ENCODE measurements at regions not wholly inside any gene's neighbourhood (a gene's known extent, or its start where the extent isn't known, plus 50 kb on each side); places are given as distances from the start of the nearest gene placed in this dataset.

GRCh38 chr2:8016688-8017087 is 665.2 kb upstream of the ID2 start:
- H3K27me3 ChIP-seq (ENCODE audit: control insufficient read depth in 2 of 2, insufficient read depth in 2 of 2, low read length in 2 of 2) = no peaks in the 10 kb centered on the region
- H3K4me3 ChIP-seq (replicated peaks in 1 of 3; ENCODE audit: low read depth in 2 of 3, low read length in 3 of 3) = no peak overlapping the region
- no peaks in the 10 kb centered on the region for H3K4me1 ChIP-seq (ENCODE audit: control insufficient read depth in 1 of 2, insufficient read depth in 2 of 2, low read length in 2 of 2)
- Mint-ChIP-seq H3K4me1 (no peaks in the 10 kb centered on the region), H3K9me3 (peaks cover 0 to 6% (median 0%) of the 10 kb centered on the region in 7 donors), H3K36me3 (no peaks in the 10 kb centered on the region), H3K4me3 (no peak overlapping the region), H3K27ac (no peak overlapping the region), H3K27me3 (ENCODE audit: low read depth in 3 of 3) (peaks cover 0 to 3% (median 1%) of the 10 kb centered on the region in 3 donors)
- H3K4me2 ChIP-seq (replicated peaks; ENCODE audit: extremely low read depth, low read length, poor library complexity, severe bottlenecking) = no peak overlapping the region
- no peak overlapping the region for H3K9ac ChIP-seq (ENCODE audit: insufficient read depth, low read length, poor library complexity, severe bottlenecking)
- no peaks in the 10 kb centered on the region for H3K79me2 ChIP-seq (ENCODE audit: insufficient read depth, low read length)
- no peak overlapping the region for H2AFZ ChIP-seq (ENCODE audit: insufficient read depth, low read depth, low read length, poor library complexity, severe bottlenecking)
- no peak overlapping the region for H3K27ac ChIP-seq (ENCODE audit: low read depth in 1 of 2, low read length in 2 of 2)
- H3K36me3 ChIP-seq (replicated peaks in 1 of 2; ENCODE audit: control insufficient read depth in 1 of 2, insufficient read depth in 2 of 2, low read length in 2 of 2) = no peaks in the 10 kb centered on the region
- intact Hi-C loops (cut with micrococcal nuclease) = no loop called here
- DNase-seq = no peak
- TF ChIP-seq CTCF (IDR thresholded peaks at IDR 0.05) = no peak
- H4K20me1 ChIP-seq (ENCODE audit: insufficient read depth, low read length) = no peaks in the 10 kb centered on the region
- H3K9me3 ChIP-seq (replicated peaks in 1 of 2; ENCODE audit: control insufficient read depth in 1 of 2, insufficient read depth in 1 of 2, low read length in 2 of 2) = no peaks in the 10 kb centered on the region
- WGBS (ENCODE audit: insufficient coverage) = 100% methylated on average over 1 of the region's 4 CpGs

- no peaks in the 10 kb centered on the region for H3K36me3 Mint-ChIP-seq
- Histone ChIP-seq H2AFZ (ENCODE audit: insufficient read depth, low read depth, low read length, poor library complexity, severe bottlenecking) (no peak overlapping the region), H4K20me1 (ENCODE audit: insufficient read depth, low read length) (no peaks in the 10 kb centered on the region), H3K9me3 (replicated peaks in 1 of 2; ENCODE audit: control insufficient read depth in 1 of 2, insufficient read depth in 1 of 2, low read length in 2 of 2) (no peaks in the 10 kb centered on the region), H3K4me2 (replicated peaks; ENCODE audit: extremely low read depth, low read length, poor library complexity, severe bottlenecking) (no peak overlapping the region), H3K79me2 (ENCODE audit: insufficient read depth, low read length) (no peaks in the 10 kb centered on the region), H3K4me1 (ENCODE audit: control insufficient read depth in 1 of 2, insufficient read depth in 2 of 2, low read length in 2 of 2) (peaks cover 11 to 13% of the 10 kb centered on the region in 2 donors), H3K36me3 (replicated peaks in 1 of 2; ENCODE audit: control insufficient read depth in 1 of 2, insufficient read depth in 2 of 2, low read length in 2 of 2) (no peaks in the 10 kb centered on the region), H3K27me3 (ENCODE audit: control insufficient read depth in 2 of 2, insufficient read depth in 2 of 2, low read length in 2 of 2) (no peaks in the 10 kb centered on the region), H3K4me3 (replicated peaks in 1 of 3; ENCODE audit: low read depth in 2 of 3, low read length in 3 of 3) (no peak overlapping the region), H3K27ac (ENCODE audit: low read depth in 1 of 2, low read length in 2 of 2) (no peak overlapping the region), H3K9ac (ENCODE audit: insufficient read depth, low read length, poor library complexity, severe bottlenecking) (no peak overlapping the region)
- peaks cover 0 to 3% (median 1%) of the 10 kb centered on the region in 3 donors for H3K27me3 Mint-ChIP-seq (ENCODE audit: low read depth in 3 of 3)
- intact Hi-C loops (cut with micrococcal nuclease) = no loop called here
- no peak for DNase-seq
- no peak overlapping the region for H3K27ac Mint-ChIP-seq
- peaks cover 0 to 8% (median 3%) of the 10 kb centered on the region in 7 donors for H3K9me3 Mint-ChIP-seq
- peaks cover 11% of the 10 kb centered on the region for H3K4me1 Mint-ChIP-seq
- no peak for TF ChIP-seq CTCF (IDR thresholded peaks at IDR 0.05)
- 100% methylated on average over 8 of the region's 8 CpGs for WGBS (ENCODE audit: insufficient coverage)
- H3K4me3 Mint-ChIP-seq = no peak overlapping the region
Observed at GRCh38 chr2:8018956-8019355, 662.9 kb upstream of the ID2 start.

Data from CD14-positive monocyte (primary cell).